GM23338 (cell line): ENCODE measurements at regions not wholly inside any gene's neighbourhood (a gene's known extent, or its start where the extent isn't known, plus 50 kb on each side); places are given as distances from the start of the nearest gene placed in this dataset.

Experiments used
- CREB1 ChIP-seq: fragments of 250-450 bp; sonication (Bioruptor Pico); IDR thresholded peaks from 2 replicates; pipeline ENCODE4 v1.5.0; 2020; ENCODE audit warnings: low read depth, mild to moderate bottlenecking, moderate library complexity
- CTCF ChIP-seq, 2 experiments: fragments of 200-600 bp in 1 of 2; sonication (generic) in 1 of 2; conservative IDR thresholded peaks; 2 replicates each; pipeline versions ENCODE4 v1.5.1 to v1.6.1; 2016 to 2017; ENCODE audit warnings: antibody characterized with exemption in 2 of 2, low read depth in 2 of 2, mild to moderate bottlenecking in 2 of 2, moderate library complexity in 1 of 2
- EZH2 ChIP-seq: fragments of 200-600 bp; sonication (generic); IDR thresholded peaks from one replicate; pipeline ENCODE4 v1.8.0; 2017; ENCODE audit warnings: antibody characterized with exemption, mild to moderate bottlenecking, low read depth; ENCODE audit not compliant: unreplicated experiment
- EZH2phosphoT487 ChIP-seq: fragments of 200-600 bp; sonication (generic); IDR thresholded peaks from one replicate; pipeline ENCODE4 v1.8.1; 2018; ENCODE audit warnings: antibody characterized with exemption; ENCODE audit not compliant: unreplicated experiment
- POLR2AphosphoS5 ChIP-seq: IDR thresholded peaks from 2 replicates; pipeline ENCODE4 v1.6.1; 2016; ENCODE audit warnings: antibody characterized with exemption, low read depth
- REST ChIP-seq: IDR thresholded peaks from one replicate; pipeline ENCODE4 v1.6.1; 2018; ENCODE audit warnings: antibody characterized with exemption; ENCODE audit not compliant: unreplicated experiment
- STAT1 ChIP-seq: IDR thresholded peaks from one replicate; pipeline ENCODE4 v1.6.1; 2016; ENCODE audit warnings: antibody characterized with exemption; ENCODE audit not compliant: unreplicated experiment

- no peak for TF ChIP-seq EZH2phosphoT487
- no peak for TF ChIP-seq CTCF (conservative IDR thresholded peaks at IDR 0.05; ENCODE audit: low read depth in 2 of 2)
- TF ChIP-seq REST, result no peak
- TF ChIP-seq POLR2AphosphoS5, result no peak
- TF ChIP-seq EZH2, result no peak
- no peak for TF ChIP-seq CREB1 (CRISPR knock-in tag)
- no peak for TF ChIP-seq STAT1
These were observed 289.5 kb downstream of the SMARCA1 start for GRCh38 chrX:129233786-129234185.
